T-helper 22 cell (primary cell): ENCODE measurements at regions not wholly inside any gene's neighbourhood (a gene's known extent, or its start where the extent isn't known, plus 50 kb on each side); places are given as distances from the start of the nearest gene placed in this dataset.
"Not testable (repeated sequence)": the region's sequence is repeated elsewhere in the genome, so short reads cannot be mapped to it uniquely, and the experiment has no call there.

Source experiments
- DNase-seq: peaks from one replicate; pipeline ENCODE4 v3.0.0-alpha.2; 2020; ENCODE audit warnings: low read depth

DNA sequence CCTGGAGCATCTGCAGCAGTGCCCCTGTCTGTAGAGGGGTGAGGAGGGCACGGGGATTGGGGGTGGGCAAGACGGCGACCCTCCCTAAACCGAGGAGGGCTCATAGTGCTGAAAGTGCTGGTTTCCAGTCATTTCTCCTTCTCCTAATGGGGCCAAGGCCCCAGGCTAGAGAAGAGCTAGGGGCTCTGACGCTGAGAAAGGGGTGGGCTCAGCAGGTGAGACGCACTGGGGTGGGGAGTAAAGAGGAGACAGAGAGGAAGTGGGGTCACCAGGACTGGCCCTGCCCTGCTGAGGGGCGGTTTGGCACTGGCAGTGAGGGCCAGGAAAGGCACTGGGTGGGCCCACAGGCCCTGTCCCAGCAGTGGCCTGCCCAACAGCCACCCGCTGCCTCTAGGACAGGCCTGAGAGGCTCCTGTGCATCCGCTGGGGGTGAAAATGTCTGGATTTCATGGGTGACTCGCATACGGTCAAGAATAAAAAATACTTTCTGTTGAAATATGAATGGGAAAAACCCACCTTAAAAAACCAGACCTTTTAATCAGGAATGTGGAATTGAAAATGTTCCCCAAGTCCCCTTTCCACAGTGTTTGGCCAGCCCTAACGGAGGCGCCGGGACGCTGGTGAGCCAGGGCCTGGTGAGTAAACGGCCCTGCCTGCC lies 122.4 kb upstream of the SMURF2 start:
- DNase-seq, result no peak

DNA sequence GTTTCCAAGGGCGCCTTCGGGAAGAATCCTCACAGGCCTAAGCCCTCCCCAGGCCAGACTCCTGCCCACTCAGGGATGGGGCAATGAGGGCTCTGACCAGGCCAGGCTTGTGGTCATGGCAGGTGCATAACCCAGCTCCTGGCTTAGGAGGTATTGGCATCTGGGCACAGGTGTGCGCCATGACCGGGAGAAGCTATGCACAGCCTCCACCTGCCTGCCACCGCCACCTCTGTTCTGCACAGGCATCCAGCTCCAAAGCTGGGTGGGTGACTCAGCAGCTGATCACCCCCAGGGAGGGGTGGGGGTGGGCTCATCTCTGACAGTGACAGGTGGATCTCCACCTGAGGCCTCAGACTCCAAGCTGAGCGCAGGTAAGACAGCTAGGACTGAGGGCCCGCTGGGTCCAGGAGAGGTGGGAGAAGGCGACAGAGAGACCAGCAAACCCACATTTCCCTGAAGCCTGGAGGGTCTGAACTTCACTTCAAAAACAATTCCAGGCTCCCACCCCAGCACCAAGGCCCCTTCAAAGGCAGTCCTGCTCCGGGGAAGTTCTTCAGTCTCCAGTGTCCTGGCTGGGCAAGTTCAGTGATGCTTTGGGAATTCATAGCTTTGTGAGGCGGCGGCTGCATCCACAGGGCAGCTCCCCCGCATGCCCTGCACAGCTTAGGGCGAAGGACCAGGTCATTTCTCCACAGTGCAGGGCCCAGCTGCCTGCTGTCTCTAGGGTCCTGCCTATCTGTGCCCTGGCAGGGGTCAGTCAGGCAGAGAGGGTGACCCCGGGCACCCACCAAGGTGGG lies 121.6 kb upstream of the SMURF2 start:
- no peak for DNase-seq

DNA sequence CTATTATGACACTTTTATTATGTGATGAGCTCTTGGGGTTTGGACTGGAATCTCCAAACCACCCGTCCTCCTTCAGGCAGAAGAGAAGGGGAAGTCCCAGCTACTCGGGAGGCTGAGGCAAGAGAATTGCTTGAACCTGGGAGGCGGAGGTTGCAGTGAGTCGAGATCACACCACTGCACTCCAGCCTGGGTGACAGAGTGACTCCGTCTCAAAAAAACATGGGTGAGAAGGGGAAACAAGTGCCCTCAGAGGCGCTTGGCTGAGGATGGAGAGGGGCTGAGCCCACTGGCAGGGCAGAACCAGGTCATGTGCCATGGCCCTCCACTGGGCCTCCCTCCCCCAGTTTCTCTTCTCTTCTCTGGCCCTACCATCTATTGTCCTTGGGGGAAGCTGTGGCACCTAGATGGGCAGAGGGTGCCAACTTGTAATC lies 120.9 kb upstream of the SMURF2 start:
- DNase-seq, result no peak

GRCh38 chr17:64781810-64782555 lies 119.9 kb upstream of the SMURF2 start:
- DNase-seq, result no peak

DNA sequence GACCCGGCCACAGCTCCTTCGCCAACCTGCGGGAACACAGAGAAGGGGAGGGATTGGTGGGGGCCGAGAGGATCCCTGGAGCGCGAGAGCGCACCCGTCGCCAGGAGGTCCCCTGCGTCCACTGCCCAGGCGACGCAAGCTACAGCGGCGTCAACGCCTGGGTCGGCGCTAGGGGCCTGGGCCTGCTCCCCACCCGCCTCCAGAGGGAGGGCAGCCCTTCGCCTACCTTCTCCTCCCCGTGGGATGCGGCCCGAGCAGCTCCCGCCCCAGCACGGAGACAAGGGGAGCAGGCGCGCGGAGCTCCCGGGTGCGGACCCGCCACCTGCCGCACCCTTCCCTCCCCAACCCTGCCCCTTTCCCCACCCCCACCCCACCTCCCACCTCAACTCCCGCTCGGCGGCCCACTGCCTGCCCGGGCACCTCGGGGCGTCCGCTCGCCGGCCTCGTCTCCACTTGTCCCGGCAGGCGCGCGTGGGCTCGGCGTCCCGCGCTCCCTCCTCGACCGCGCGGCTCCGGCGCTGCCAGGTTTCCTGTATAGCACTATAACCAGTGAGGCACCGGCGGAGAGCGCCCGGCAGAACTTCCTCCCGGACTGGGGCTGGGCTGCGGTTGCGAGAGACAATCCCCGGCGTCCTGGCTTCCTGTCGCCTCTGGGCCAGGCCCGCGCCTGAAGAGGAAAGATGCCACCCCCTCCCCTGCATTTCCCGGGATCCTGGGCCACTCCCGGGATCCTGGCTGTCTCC lies 119.1 kb upstream of the SMURF2 start:
- peak; percentile 39 for DNase-seq

GRCh38 chr17:64780096-64781013 lies 118.2 kb upstream of the SMURF2 start:
- peak; percentile 81 for DNase-seq

GRCh38 chr17:64779376-64780095 lies 117.4 kb upstream of the SMURF2 start:
- DNase-seq, result no peak

DNA sequence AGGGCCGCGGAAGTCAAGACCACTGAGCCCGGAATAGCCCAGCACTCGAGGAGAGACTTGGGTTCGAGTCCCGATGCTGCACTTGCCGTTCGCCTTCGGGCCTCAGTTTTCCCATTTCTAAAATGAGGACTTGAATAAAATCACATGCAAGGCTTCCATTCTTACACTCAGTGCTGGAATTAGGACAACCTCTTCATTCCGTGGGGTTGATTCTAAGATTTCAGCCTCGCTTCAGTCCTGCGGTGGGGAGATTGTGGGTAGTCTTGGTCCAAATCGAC lies 116.9 kb upstream of the SMURF2 start:
- DNase-seq, result not testable (repeated sequence)

- no peak for DNase-seq
Observed at GRCh38 chr17:64778240-64779097, 116.4 kb upstream of the SMURF2 start.

DNA sequence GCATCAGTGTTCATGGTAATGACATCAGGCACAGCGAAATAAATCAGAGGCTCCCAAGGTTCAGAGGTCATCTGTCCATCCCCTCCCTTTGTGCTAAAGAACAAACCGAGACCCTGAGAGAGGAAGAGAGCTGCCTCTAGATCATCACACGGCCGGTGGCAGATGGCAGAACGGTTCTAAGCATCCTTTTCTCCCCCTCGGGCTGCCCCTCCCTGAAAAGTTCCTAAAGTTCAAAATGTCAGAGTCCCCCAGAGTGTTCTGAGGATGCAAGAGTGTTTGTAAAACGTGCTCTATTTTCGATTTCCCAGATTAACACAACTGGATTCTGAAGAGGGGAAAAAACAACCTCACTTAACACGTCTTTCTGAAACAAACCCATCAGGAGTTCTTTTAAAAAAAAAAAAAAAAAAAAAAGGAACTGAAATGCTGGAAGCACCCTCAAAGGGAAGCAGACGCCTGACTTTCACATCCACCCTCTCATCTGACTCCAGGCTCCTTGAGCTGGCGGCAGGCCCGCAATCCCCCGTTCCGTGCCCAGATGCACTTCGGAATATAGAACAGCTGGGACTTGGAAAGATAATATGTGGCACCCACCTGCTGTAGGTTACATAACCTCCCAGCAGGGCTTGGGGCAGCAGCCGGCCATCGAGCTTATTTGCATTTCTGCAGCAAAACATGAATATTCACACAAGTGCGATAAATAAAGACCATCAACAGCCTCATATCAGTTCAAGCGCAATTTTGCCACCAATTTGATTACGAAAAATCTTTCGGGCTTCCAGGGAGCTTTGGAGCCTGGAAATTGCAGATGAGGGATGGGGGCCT lies 115.5 kb upstream of the SMURF2 start:
- DNase-seq, result no peak

DNA sequence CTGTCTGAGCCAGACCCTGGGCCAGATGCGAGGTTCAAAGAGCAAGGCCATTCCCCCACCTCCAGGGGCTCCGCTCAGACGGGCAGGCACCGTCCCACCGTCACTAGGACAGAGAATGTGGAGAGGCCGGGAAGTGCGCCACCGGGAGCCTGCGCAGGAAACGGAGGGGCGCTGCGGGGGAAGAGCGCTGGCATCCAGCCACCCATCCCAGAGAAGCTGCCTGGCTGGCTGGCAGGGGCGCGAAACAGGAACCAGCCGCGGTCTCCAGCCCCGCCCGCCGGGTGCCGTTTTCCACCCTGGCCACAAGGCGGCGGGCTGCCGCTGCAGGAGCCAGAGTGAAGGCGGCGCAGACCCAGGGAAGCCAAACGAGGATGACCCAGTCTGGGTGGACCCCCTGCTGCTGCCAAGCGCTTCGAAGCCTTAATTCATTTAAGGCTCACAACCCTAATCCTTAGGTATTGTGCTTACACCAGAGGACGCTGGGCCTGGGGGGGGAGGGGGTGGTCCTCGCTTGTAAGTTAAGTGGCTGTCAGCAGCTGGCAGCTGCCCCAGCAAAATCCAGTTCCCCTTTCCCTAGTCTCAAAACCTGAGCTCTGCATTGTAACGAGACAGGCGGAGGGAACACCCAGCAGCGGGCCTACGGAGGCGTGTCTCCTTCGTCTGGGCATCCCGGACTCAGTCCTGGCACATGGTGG lies 114.8 kb upstream of the SMURF2 start:
- peak; percentile 39 for DNase-seq

GRCh38 chr17:64775701-64776570 lies 113.8 kb upstream of the SMURF2 start:
- DNase-seq, result no peak

GRCh38 chr17:64774888-64775540 lies 112.9 kb upstream of the SMURF2 start:
- DNase-seq, result no peak

DNA sequence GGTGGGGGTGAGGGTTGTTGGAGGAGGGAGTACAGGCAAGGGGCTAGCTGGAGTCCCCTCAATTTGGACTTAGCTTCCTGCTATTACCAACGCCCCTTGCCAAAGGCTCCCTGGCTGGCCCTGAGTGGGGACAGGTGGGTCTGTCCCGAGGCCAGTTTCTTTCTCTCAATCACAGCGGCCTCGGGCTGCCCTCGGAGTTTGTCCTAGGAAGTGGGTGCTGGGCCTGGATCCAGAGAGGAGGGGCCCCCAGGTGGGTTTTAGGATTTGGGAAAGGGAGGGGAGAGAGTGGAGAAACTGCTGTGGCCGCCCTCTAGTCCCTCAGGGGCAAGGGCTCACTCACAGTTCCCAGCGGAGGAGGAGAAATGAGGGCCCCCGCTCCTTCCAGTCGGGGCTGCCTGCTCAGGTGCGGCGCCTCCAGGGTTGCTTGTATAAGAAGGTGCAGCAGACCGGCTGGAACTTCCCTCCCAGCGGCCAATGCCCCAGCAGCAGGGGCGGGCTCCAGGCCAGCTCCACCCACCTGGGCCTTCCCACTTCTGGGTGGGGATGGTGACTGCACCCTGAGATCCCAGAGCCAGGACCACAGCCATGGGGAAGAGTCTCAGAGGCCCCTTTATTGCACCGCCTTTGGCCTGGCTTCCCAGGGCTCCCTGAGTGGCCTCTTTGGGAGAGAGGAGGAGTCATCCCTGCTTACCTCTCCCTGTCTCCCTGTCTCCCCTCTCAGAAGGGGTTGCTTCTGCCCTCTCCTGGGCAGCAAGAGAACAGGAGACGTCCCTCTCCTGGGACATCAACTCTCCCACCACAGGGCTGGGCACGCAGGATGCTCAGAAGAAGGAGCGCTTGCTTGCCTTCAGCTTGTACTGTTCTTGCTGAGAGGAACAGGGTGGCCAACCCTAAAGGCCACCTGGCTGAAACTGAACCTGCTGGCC lies 112.0 kb upstream of the SMURF2 start:
- no peak for DNase-seq

GRCh38 chr17:64773386-64773835 lies 111.3 kb upstream of the SMURF2 start:
- no peak for DNase-seq
